ENCODE measurements at regions not wholly inside any gene's neighbourhood (a gene's known extent, or its start where the extent isn't known, plus 50 kb on each side); places are given as distances from the start of the nearest gene placed in this dataset.

DNA sequence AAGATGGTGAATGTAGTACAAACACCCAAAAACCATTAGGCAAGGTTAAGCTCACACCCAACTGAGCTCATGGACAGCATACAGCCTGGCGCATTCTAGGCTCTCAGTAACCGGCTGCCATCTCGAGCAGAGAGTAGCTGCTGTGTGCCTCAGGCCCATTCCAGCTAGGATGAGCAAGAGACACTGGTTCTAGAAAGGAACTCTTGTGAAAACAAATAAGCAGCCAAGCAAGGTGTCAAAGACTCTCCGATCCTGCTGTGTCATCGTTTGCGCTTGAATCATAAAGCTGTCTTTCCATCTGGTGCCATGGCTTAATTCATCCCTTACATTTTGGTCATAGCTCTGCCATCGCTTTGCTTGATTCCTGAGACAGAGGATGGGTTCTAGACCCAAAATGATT, 135.4 kb upstream of the MSX2 start:
- peaks cover under 1% of the 10 kb centered on the region for H3K9me3 ChIP-seq (replicated peaks; ENCODE audit: control insufficient read depth, insufficient read depth, low read length)
- no peaks in the 10 kb centered on the region for H3K79me2 ChIP-seq (ENCODE audit: control insufficient read depth, insufficient read depth, low read length)
- DNase-seq (ENCODE audit: low read depth, low spot score) (no peak), FAIRE-seq (no peak)
- no peaks in the 10 kb centered on the region for H3K9me1 ChIP-seq (replicated peaks; ENCODE audit: control insufficient read depth, extremely low read depth, insufficient read depth, low read length)
- no peak overlapping the region for H3K4me2 ChIP-seq (ENCODE audit: insufficient read depth, low read length)
- ChIA-PET CTCF (no interaction called here), POLR2A (no interaction called here)
- intact Hi-C loops (cut with micrococcal nuclease) = no loop called here
- no peak overlapping the region for H3K27ac ChIP-seq (ENCODE audit: insufficient read depth, low read depth, low read length)
- H3K27me3 ChIP-seq (ENCODE audit: control insufficient read depth in 2 of 2, insufficient read depth in 2 of 2, low read length in 2 of 2) = no peaks in the 10 kb centered on the region
- no TSS peak for BruUV-seq (replicated peaks)
- TF ChIP-seq, protein P1, sequence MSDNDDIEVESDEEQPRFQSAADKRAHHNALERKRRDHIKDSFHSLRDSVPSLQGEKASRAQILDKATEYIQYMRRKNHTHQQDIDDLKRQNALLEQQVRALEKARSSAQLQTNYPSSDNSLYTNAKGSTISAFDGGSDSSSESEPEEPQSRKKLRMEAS (IDR thresholded peaks at IDR 0.05; ENCODE audit: insufficient read depth, insufficient read length) = no peak
- TF ChIP-seq POLR2A (IDR thresholded peaks at IDR 0.05; ENCODE audit: low read depth, low read length) (no peak), JUN (IDR thresholded peaks at IDR 0.05; ENCODE audit: borderline replicate concordance, insufficient read depth, insufficient read length, low read depth) (no peak), POLR2AphosphoS5 (IDR thresholded peaks at IDR 0.05; ENCODE audit: insufficient read depth, low read depth, low read length) (no peak), FOS (IDR thresholded peaks at IDR 0.05; ENCODE audit: borderline replicate concordance, insufficient read depth, low read length) (no peak), EZH2 (IDR thresholded peaks at IDR 0.05; ENCODE audit: borderline replicate concordance, low read depth, low read length, severe bottlenecking) (no peak), GATA2 (IDR thresholded peaks at IDR 0.05; ENCODE audit: insufficient read depth, insufficient read length, low read depth, low read length) (no peak), MYC (IDR thresholded peaks at IDR 0.05; ENCODE audit: low read depth, low read length) (no peak)
- TF ChIP-seq, protein P2, sequence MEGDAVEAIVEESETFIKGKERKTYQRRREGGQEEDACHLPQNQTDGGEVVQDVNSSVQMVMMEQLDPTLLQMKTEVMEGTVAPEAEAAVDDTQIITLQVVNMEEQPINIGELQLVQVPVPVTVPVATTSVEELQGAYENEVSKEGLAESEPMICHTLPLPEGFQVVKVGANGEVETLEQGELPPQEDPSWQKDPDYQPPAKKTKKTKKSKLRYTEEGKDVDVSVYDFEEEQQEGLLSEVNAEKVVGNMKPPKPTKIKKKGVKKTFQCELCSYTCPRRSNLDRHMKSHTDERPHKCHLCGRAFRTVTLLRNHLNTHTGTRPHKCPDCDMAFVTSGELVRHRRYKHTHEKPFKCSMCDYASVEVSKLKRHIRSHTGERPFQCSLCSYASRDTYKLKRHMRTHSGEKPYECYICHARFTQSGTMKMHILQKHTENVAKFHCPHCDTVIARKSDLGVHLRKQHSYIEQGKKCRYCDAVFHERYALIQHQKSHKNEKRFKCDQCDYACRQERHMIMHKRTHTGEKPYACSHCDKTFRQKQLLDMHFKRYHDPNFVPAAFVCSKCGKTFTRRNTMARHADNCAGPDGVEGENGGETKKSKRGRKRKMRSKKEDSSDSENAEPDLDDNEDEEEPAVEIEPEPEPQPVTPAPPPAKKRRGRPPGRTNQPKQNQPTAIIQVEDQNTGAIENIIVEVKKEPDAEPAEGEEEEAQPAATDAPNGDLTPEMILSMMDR (IDR thresholded peaks at IDR 0.05; ENCODE audit: extremely low read depth in 1 of 2, insufficient read depth in 1 of 2, low read depth in 1 of 2, low read length in 2 of 2) = no peak
- H4K20me1 ChIP-seq (replicated peaks; ENCODE audit: control insufficient read depth, extremely low read depth, insufficient read depth, low read length) = no peaks in the 10 kb centered on the region
- no peaks in the 10 kb centered on the region for H3K36me3 ChIP-seq (ENCODE audit: control insufficient read depth in 2 of 2, extremely low read depth in 1 of 2, insufficient read depth in 2 of 2, low read length in 2 of 2)
- no peak overlapping the region for H2AFZ ChIP-seq (ENCODE audit: low read depth, low read length)
- no peaks in the 10 kb centered on the region for H3K4me1 ChIP-seq (ENCODE audit: control insufficient read depth, extremely low read depth, insufficient read depth, low read length)
- dilution Hi-C loops (cut with MboI; ENCODE audit: extremely low pct_ligation_motif_present, low sequenced_read_pairs) = no loop called here
- H3K9ac ChIP-seq (replicated peaks; ENCODE audit: extremely low read depth, insufficient read depth, low read length) = no peak overlapping the region
- no peak overlapping the region for H3K4me3 ChIP-seq (replicated peaks in 1 of 3; ENCODE audit: insufficient read depth in 1 of 3, low read depth in 1 of 3, low read length in 3 of 3)
